SK-N-SH (cell line): ENCODE measurements at regions not wholly inside any gene's neighbourhood (a gene's known extent, or its start where the extent isn't known, plus 50 kb on each side); places are given as distances from the start of the nearest gene placed in this dataset.

Experiments used
- CTCF ChIA-PET: fragments of 300-600, 350-600 bp; formaldehyde crosslinking; extraction: SDS; loops from one replicate; lab custom pipeline; 2021; lab: Yijun Ruan, JAX
- POLR2A ChIA-PET: fragments of 350-600 bp; sonication (Branson Sonifier 250); formaldehyde crosslinking; extraction: SDS; loops from one replicate; lab custom pipeline; 2020; ENCODE audit warnings: antibody characterized with exemption, inconsistent platforms; lab: Yijun Ruan, JAX
- DNase-seq: peaks from one replicate; pipeline ENCODE4 v3.0.0; 2012
- H2AFZ ChIP-seq: fragments of 200-600 bp; sonication (generic); 2 replicates; pipeline ENCODE4 v1.8.1; 2016; ENCODE audit warnings: antibody characterized with exemption, mild to moderate bottlenecking, low read depth
- H3F3A ChIP-seq: fragments of 200-600 bp; sonication (generic); replicated peaks from 2 replicates; pipeline ENCODE3; 2016; ENCODE audit warnings: antibody characterized with exemption, mild to moderate bottlenecking; ENCODE audit not compliant: insufficient read depth
- H3K27ac ChIP-seq, 2 experiments: fragments of 200-500 bp in 1 of 2; fragments of 200-600 bp in 1 of 2; sonication (Bioruptor generic) in 1 of 2; sonication (generic), shearing (Covaris generic) in 1 of 2; 2 replicates each; pipeline versions ENCODE4 v1.5.1 to v1.6.1; 2014 to 2016; ENCODE audit warnings: low read depth in 2 of 2, inconsistent platforms in 1 of 2, low read length in 1 of 2, mild to moderate bottlenecking in 1 of 2, mixed read lengths in 1 of 2
- H3K27me3 ChIP-seq: fragments of 200-600 bp; sonication (generic), shearing (Covaris generic); 2 replicates; pipeline ENCODE4 v1.6.1; 2016; ENCODE audit warnings: mixed run types; ENCODE audit not compliant: insufficient read depth
- H3K36me3 ChIP-seq, 2 experiments: fragments of 200-500 bp in 1 of 2; fragments of 200-600 bp in 1 of 2; sonication (Bioruptor generic) in 1 of 2; sonication (generic) in 1 of 2; replicated peaks in 1 of 2; 2 replicates each; pipeline versions ENCODE3 to v1.5.1; 2014 to 2016; ENCODE audit warnings: low read length in 1 of 2, mild to moderate bottlenecking in 1 of 2; ENCODE audit not compliant: insufficient read depth in 2 of 2, control insufficient read depth in 1 of 2
- H3K4me1 ChIP-seq, 2 experiments: fragments of 200-500 bp in 1 of 2; fragments of 200-600 bp in 1 of 2; sonication (Bioruptor generic) in 1 of 2; sonication (generic), shearing (Covaris generic) in 1 of 2; 2 replicates each; pipeline versions ENCODE4 v1.5.1 to v1.6.1; 2014 to 2016; ENCODE audit warnings: low read depth in 1 of 2, low read length in 1 of 2, mixed run types in 1 of 2; ENCODE audit not compliant: insufficient read depth in 2 of 2, control insufficient read depth in 1 of 2
- H3K4me2 ChIP-seq: fragments of 200-600 bp; sonication (generic), shearing (Covaris generic); 2 replicates; pipeline ENCODE4 v1.6.1; 2017; ENCODE audit warnings: mixed run types
- H3K4me3 ChIP-seq, 2 experiments: fragments of 200-500 bp in 1 of 2; fragments of 200-600 bp in 1 of 2; sonication (Bioruptor generic) in 1 of 2; sonication (generic), shearing (Covaris generic) in 1 of 2; 2 replicates each; pipeline versions ENCODE4 v1.5.1 to v1.8.1; 2014 to 2016; ENCODE audit warnings: low read depth in 2 of 2, inconsistent platforms in 1 of 2, low read length in 1 of 2, mild to moderate bottlenecking in 1 of 2, mixed read lengths in 1 of 2, moderate library complexity in 1 of 2
- H3K79me2 ChIP-seq: fragments of 200-600 bp; sonication (generic); 2 replicates; pipeline ENCODE4 v1.8.1; 2017; ENCODE audit warnings: mild to moderate bottlenecking; ENCODE audit not compliant: insufficient read depth
- H3K9ac ChIP-seq: fragments of 200-600 bp; sonication (generic); 2 replicates; pipeline ENCODE4 v1.6.1; 2017; ENCODE audit warnings: mixed run types
- H3K9me2 ChIP-seq: fragments of 200-600 bp; sonication (generic); 2 replicates; pipeline ENCODE4 v1.6.1; 2017; ENCODE audit warnings: mixed run types
- H3K9me3 ChIP-seq: fragments of 200-600 bp; sonication (generic); 2 replicates; pipeline ENCODE4 v1.6.1; 2017; ENCODE audit warnings: mixed run types, mild to moderate bottlenecking, moderate library complexity
- H4K20me1 ChIP-seq: fragments of 200-600 bp; sonication (generic); 2 replicates; pipeline ENCODE4 v1.6.1; 2017; ENCODE audit warnings: mild to moderate bottlenecking, mixed run types; ENCODE audit not compliant: insufficient read depth
- ELF1 ChIP-seq: IDR thresholded peaks from 2 replicates; pipeline ENCODE4 v1.4.0; 2012
- EP300 ChIP-seq, 2 experiments: IDR thresholded peaks; 2 replicates each; pipeline versions ENCODE4 v1.4.0 to v1.6.1; 2012; ENCODE audit warnings: borderline replicate concordance in 1 of 2, low read depth in 1 of 2, low read length in 1 of 2
- FOXJ3 ChIP-seq: sonication (generic); formaldehyde crosslinking; IDR thresholded peaks from 2 replicates; pipeline ENCODE4 v1.5.1; 2020; ENCODE audit warnings: mild to moderate bottlenecking, missing genetic modification reagents
- GATA2 ChIP-seq: sonication (generic); formaldehyde crosslinking; IDR thresholded peaks from 2 replicates; pipeline ENCODE4 v1.5.0; 2020; ENCODE audit warnings: mild to moderate bottlenecking, missing genetic modification reagents
- JUND ChIP-seq: IDR thresholded peaks from 2 replicates; pipeline ENCODE4 v1.4.0; 2012
- MEF2A ChIP-seq: IDR thresholded peaks from 2 replicates; pipeline ENCODE4 v1.4.0; 2012; ENCODE audit warnings: low read depth, borderline replicate concordance
- NFIC ChIP-seq: IDR thresholded peaks from 2 replicates; pipeline ENCODE4 v1.4.0; 2012; ENCODE audit warnings: borderline replicate concordance
- RFX5 ChIP-seq: IDR thresholded peaks from 2 replicates; pipeline ENCODE4 v1.6.1; 2012; ENCODE audit warnings: mild to moderate bottlenecking, improper control_type of control experiment, low read length
- TEAD4 ChIP-seq: IDR thresholded peaks from 2 replicates; pipeline ENCODE4 v1.4.0; 2012; ENCODE audit warnings: mild to moderate bottlenecking, borderline replicate concordance; ENCODE audit not compliant: insufficient read depth
- YY1 ChIP-seq: IDR thresholded peaks from 2 replicates; pipeline ENCODE4 v1.4.0; 2012; ENCODE audit warnings: low read depth, mild to moderate bottlenecking
- WGBS: methylation state at CpG from one replicate; pipeline ENCODE4 v1.1.6; 2017; ENCODE audit warnings: low lambda C conversion rate; 5-methylcytosine and 5-hydroxymethylcytosine counted together
- TF ChIP-seq, protein P1 (sequence below): IDR thresholded peaks from 2 replicates; pipeline ENCODE4 v1.6.1; 2012; ENCODE audit warnings: mild to moderate bottlenecking, low read depth, low read length, moderate library complexity
- TF ChIP-seq, protein P2 (sequence below): IDR thresholded peaks from 2 replicates; pipeline ENCODE4 v1.4.0; 2012; ENCODE audit warnings: low read depth
- TF ChIP-seq, protein P3 (sequence below): fragments of 200-600 bp; sonication (generic); IDR thresholded peaks from 2 replicates; pipeline ENCODE4 v1.6.1; 2017; ENCODE audit warnings: antibody characterized with exemption, mild to moderate bottlenecking, moderate library complexity
- TF ChIP-seq, protein P4 (sequence below): fragments of 150-350 bp; IDR thresholded peaks from 2 replicates; pipeline ENCODE4 v1.6.1; 2016; ENCODE audit warnings: mild to moderate bottlenecking, low read depth, low read length
- TF ChIP-seq, protein P5 (sequence below): IDR thresholded peaks from 2 replicates; pipeline ENCODE4; 2012

DNA sequence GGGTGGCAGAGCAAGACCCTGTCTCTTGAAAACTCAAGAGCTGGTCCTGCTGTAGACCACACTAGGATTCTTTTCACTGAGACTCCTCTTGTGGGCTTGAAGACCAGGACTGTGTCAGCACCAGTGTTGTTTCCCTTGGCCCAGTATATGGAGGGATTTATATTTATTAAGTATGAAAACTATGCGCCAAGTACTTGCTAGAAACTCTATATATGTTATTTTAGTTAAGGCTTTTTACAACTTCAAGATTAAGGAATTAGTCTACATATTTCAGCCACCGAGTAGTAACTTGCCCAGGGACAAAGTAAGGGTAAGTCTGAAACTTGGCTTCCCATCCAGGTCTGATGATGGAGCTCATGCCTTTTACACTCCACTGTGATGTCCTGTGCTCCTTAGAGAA, 488.4 kb downstream of the PCNX1 start:
- Histone ChIP-seq H3K4me1 (peaks cover 6 to 11% of the 10 kb centered on the region in 2 experiments; a peak in 3 of 4 replicates), H3K27ac (no peak overlapping the region), H3K9ac (no peak overlapping the region)
- DNase-seq = no peak
- no peak for TF ChIP-seq FOXJ3
- TF ChIP-seq JUND = no peak
- TF ChIP-seq, protein P1, sequence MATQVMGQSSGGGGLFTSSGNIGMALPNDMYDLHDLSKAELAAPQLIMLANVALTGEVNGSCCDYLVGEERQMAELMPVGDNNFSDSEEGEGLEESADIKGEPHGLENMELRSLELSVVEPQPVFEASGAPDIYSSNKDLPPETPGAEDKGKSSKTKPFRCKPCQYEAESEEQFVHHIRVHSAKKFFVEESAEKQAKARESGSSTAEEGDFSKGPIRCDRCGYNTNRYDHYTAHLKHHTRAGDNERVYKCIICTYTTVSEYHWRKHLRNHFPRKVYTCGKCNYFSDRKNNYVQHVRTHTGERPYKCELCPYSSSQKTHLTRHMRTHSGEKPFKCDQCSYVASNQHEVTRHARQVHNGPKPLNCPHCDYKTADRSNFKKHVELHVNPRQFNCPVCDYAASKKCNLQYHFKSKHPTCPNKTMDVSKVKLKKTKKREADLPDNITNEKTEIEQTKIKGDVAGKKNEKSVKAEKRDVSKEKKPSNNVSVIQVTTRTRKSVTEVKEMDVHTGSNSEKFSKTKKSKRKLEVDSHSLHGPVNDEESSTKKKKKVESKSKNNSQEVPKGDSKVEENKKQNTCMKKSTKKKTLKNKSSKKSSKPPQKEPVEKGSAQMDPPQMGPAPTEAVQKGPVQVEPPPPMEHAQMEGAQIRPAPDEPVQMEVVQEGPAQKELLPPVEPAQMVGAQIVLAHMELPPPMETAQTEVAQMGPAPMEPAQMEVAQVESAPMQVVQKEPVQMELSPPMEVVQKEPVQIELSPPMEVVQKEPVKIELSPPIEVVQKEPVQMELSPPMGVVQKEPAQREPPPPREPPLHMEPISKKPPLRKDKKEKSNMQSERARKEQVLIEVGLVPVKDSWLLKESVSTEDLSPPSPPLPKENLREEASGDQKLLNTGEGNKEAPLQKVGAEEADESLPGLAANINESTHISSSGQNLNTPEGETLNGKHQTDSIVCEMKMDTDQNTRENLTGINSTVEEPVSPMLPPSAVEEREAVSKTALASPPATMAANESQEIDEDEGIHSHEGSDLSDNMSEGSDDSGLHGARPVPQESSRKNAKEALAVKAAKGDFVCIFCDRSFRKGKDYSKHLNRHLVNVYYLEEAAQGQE = no peak
- no peak for TF ChIP-seq TEAD4
- no peak for TF ChIP-seq EP300 (IDR thresholded peaks at IDR 0.05; ENCODE audit: borderline replicate concordance in 1 of 2, low read depth in 1 of 2, low read length in 1 of 2)
- no peak for TF ChIP-seq RFX5
- TF ChIP-seq GATA2 = no peak
- no peak for TF ChIP-seq YY1
- TF ChIP-seq, protein P2, sequence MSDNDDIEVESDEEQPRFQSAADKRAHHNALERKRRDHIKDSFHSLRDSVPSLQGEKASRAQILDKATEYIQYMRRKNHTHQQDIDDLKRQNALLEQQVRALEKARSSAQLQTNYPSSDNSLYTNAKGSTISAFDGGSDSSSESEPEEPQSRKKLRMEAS = no peak
- TF ChIP-seq, protein P3, sequence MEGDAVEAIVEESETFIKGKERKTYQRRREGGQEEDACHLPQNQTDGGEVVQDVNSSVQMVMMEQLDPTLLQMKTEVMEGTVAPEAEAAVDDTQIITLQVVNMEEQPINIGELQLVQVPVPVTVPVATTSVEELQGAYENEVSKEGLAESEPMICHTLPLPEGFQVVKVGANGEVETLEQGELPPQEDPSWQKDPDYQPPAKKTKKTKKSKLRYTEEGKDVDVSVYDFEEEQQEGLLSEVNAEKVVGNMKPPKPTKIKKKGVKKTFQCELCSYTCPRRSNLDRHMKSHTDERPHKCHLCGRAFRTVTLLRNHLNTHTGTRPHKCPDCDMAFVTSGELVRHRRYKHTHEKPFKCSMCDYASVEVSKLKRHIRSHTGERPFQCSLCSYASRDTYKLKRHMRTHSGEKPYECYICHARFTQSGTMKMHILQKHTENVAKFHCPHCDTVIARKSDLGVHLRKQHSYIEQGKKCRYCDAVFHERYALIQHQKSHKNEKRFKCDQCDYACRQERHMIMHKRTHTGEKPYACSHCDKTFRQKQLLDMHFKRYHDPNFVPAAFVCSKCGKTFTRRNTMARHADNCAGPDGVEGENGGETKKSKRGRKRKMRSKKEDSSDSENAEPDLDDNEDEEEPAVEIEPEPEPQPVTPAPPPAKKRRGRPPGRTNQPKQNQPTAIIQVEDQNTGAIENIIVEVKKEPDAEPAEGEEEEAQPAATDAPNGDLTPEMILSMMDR = no peak
- TF ChIP-seq, all 33 proteins: peak for 0
- H3F3A ChIP-seq = peaks cover 6% of the 10 kb centered on the region
- H3K27me3 ChIP-seq = no peaks in the 10 kb centered on the region
- H3K9me3 ChIP-seq = no peaks in the 10 kb centered on the region
- H3K36me3 ChIP-seq = no peaks in the 10 kb centered on the region
- no peaks in the 10 kb centered on the region for H3K9me2 ChIP-seq
- H3K79me2 ChIP-seq = peaks cover 71% of the 10 kb centered on the region
- 94% methylated on average over 2 of the region's 2 CpGs for WGBS
- no peaks in the 10 kb centered on the region for H4K20me1 ChIP-seq
- POLR2A ChIA-PET = no interaction called here
- no peak overlapping the region for H3K4me3 ChIP-seq
- CTCF ChIA-PET = no interaction called here
- H3K4me2 ChIP-seq = no peak overlapping the region
- no peak overlapping the region for H2AFZ ChIP-seq

DNA sequence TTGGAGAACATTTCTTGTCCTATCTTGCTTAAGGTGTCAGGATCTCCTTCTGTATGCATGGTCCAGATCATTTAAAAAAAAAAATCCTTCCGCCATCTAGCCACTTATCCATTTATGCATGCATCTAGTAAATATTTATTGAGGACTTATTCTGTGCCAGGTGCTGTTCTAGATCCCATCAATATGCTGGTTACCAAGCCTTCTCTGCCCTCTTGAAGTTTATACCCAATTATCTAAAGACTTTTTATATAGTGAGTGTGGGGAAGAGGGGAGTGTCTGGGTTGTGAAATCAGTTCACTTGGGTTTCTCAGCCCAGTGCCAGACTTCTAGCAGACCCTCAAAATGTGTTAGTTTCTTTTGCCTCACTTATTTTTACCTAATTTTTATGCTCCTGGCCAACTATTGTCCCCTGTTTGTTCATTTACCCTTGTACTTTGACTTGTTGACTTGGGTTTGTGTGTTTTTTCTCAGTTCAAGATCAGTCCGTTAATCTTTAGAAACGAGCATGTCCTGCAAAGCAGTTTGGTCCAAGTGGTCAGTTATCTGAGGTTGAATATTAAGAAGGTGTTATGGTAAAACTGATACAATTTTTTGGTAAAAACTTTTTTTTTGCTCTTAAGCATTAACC, 488.9 kb downstream of the PCNX1 start:
- peaks cover 8 to 17% of the 10 kb centered on the region in 2 experiments; a peak in 3 of 4 replicates for H3K4me1 ChIP-seq
- H3K79me2 ChIP-seq = peaks cover 74% of the 10 kb centered on the region
- no peak for DNase-seq
- POLR2A ChIA-PET = no interaction called here
- CTCF ChIA-PET = no interaction called here
- no peak overlapping the region for H2AFZ ChIP-seq
- no peak overlapping the region for H3K4me2 ChIP-seq
- no peaks in the 10 kb centered on the region for H4K20me1 ChIP-seq
- H3K9me2 ChIP-seq = no peaks in the 10 kb centered on the region
- H3K36me3 ChIP-seq = no peaks in the 10 kb centered on the region
- H3K4me3 ChIP-seq = no peak overlapping the region
- H3K27ac ChIP-seq = no peak overlapping the region
- peaks cover 7% of the 10 kb centered on the region for H3F3A ChIP-seq
- WGBS = 92% methylated on average over 3 of the region's 3 CpGs
- no peak overlapping the region for H3K9ac ChIP-seq
- no peaks in the 10 kb centered on the region for H3K9me3 ChIP-seq
- no peaks in the 10 kb centered on the region for H3K27me3 ChIP-seq
- TF ChIP-seq, protein P4, sequence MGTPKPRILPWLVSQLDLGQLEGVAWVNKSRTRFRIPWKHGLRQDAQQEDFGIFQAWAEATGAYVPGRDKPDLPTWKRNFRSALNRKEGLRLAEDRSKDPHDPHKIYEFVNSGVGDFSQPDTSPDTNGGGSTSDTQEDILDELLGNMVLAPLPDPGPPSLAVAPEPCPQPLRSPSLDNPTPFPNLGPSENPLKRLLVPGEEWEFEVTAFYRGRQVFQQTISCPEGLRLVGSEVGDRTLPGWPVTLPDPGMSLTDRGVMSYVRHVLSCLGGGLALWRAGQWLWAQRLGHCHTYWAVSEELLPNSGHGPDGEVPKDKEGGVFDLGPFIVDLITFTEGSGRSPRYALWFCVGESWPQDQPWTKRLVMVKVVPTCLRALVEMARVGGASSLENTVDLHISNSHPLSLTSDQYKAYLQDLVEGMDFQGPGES = no peak
- TF ChIP-seq NFIC = no peak
- TF ChIP-seq GATA2 = no peak
- TF ChIP-seq, protein P5, sequence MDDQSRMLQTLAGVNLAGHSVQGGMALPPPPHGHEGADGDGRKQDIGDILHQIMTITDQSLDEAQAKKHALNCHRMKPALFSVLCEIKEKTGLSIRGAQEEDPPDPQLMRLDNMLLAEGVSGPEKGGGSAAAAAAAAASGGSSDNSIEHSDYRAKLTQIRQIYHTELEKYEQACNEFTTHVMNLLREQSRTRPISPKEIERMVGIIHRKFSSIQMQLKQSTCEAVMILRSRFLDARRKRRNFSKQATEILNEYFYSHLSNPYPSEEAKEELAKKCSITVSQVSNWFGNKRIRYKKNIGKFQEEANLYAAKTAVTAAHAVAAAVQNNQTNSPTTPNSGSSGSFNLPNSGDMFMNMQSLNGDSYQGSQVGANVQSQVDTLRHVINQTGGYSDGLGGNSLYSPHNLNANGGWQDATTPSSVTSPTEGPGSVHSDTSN = no peak
- TF ChIP-seq YY1 = no peak
- TF ChIP-seq, protein P3 = no peak
- TF ChIP-seq MEF2A = no peak
- no peak for TF ChIP-seq ELF1
